ENCODE measurements at regions not wholly inside any gene's neighbourhood (a gene's known extent, or its start where the extent isn't known, plus 50 kb on each side); places are given as distances from the start of the nearest gene placed in this dataset.

DNA sequence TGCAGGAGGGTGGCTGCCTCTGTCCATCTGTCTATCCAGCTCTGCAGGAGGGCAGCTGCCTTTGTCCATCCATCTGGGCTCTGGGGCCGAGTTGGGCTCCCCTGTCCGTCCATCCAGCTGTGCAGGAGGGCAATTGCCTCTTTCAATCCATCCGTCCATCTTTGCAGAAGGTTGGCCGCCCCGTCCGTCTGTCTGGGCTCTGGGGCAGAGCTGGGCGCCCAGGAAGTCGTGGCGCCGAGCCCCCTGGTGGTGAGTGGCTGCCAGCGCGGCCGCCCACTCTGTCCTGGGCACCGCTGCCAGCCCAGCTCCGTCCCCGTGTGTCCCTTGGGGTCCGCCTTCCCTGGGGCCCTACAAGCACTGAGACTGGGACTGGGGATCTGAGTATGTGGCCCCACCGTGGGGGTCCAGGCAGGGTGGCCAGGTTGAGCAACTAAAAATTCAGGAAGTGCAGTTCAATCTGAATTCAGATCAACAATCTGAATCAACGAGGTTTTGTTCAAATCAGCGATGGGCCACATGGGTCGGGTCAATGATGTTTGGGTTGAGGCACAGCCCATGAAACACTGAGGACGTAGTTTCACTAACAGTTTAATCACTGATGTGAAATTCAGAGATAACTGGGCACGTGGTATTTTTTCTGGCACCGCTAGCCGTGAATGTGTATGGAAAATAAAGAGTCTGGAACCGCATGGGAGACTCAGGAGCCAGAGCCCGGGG lies 99.1 kb upstream of the ACTRT2 start:
- TF ChIP-seq, protein P1, sequence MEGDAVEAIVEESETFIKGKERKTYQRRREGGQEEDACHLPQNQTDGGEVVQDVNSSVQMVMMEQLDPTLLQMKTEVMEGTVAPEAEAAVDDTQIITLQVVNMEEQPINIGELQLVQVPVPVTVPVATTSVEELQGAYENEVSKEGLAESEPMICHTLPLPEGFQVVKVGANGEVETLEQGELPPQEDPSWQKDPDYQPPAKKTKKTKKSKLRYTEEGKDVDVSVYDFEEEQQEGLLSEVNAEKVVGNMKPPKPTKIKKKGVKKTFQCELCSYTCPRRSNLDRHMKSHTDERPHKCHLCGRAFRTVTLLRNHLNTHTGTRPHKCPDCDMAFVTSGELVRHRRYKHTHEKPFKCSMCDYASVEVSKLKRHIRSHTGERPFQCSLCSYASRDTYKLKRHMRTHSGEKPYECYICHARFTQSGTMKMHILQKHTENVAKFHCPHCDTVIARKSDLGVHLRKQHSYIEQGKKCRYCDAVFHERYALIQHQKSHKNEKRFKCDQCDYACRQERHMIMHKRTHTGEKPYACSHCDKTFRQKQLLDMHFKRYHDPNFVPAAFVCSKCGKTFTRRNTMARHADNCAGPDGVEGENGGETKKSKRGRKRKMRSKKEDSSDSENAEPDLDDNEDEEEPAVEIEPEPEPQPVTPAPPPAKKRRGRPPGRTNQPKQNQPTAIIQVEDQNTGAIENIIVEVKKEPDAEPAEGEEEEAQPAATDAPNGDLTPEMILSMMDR (conservative IDR thresholded peaks at IDR 0.05; ENCODE audit: low read depth, low read length), result peak; percentile 71
- TF ChIP-seq EZH2 (IDR thresholded peaks at IDR 0.05; ENCODE audit: borderline replicate concordance, low read depth, low read length, poor library complexity, severe bottlenecking), result no peak
